GM18508 (cell line): ENCODE measurements at regions not wholly inside any gene's neighbourhood (a gene's known extent, or its start where the extent isn't known, plus 50 kb on each side); places are given as distances from the start of the nearest gene placed in this dataset.
"Not testable (repeated sequence)": the region's sequence is repeated elsewhere in the genome, so short reads cannot be mapped to it uniquely, and the experiment has no call there.

Experiments used
- ATAC-seq: cut with Tn5 transposase; IDR thresholded peaks from one replicate; pipeline ENCODE4 v1.9.1; 2021; ENCODE audit warnings: moderate number of reproducible peaks; ENCODE audit not compliant: insufficient read depth, unreplicated experiment

GRCh38 chr14:45641541-45641940 lies 388.5 kb upstream of the MIS18BP1 start:
- ATAC-seq = no peak

- not testable (repeated sequence) for ATAC-seq
Observed at GRCh38 chr14:45634651-45635441, 381.8 kb upstream of the MIS18BP1 start.

GRCh38 chr14:45633220-45633984 lies 380.4 kb upstream of the MIS18BP1 start:
- no peak for ATAC-seq

GRCh38 chr14:45621731-45622130 lies 368.7 kb upstream of the MIS18BP1 start:
- ATAC-seq = no peak

GRCh38 chr14:45619831-45620230 lies 366.8 kb upstream of the MIS18BP1 start:
- no peak for ATAC-seq

GRCh38 chr14:45610318-45610717 lies 357.3 kb upstream of the MIS18BP1 start:
- ATAC-seq = no peak

GRCh38 chr14:45587142-45587541 lies 334.1 kb upstream of the MIS18BP1 start:
- no peak for ATAC-seq

GRCh38 chr14:45559626-45560025 lies 306.6 kb upstream of the MIS18BP1 start:
- no peak for ATAC-seq

- no peak for ATAC-seq
Observed at GRCh38 chr14:45558183-45558582, 305.2 kb upstream of the MIS18BP1 start.

- no peak for ATAC-seq
Observed at GRCh38 chr14:45553981-45554380, 301.0 kb upstream of the MIS18BP1 start.

- not testable (repeated sequence) for ATAC-seq
Observed at GRCh38 chr14:45551240-45551820, 298.3 kb upstream of the MIS18BP1 start.

- no peak for ATAC-seq
Observed at GRCh38 chr14:45531022-45531421, 278.0 kb upstream of the MIS18BP1 start.

GRCh38 chr14:45526715-45527549 lies 273.9 kb upstream of the MIS18BP1 start:
- no peak for ATAC-seq

GRCh38 chr14:45519766-45520165 lies 266.8 kb upstream of the MIS18BP1 start:
- ATAC-seq = no peak

- ATAC-seq = no peak
Observed at GRCh38 chr14:45492876-45493275, 239.9 kb upstream of the MIS18BP1 start.

GRCh38 chr14:45491914-45492313 lies 238.9 kb upstream of the MIS18BP1 start:
- ATAC-seq = no peak

- no peak for ATAC-seq
Observed at GRCh38 chr14:45486599-45486998, 233.6 kb upstream of the MIS18BP1 start.

GRCh38 chr14:45467023-45467422 lies 214.0 kb upstream of the MIS18BP1 start:
- ATAC-seq = no peak

GRCh38 chr14:45434221-45434620 lies 181.2 kb upstream of the MIS18BP1 start:
- no peak for ATAC-seq

- ATAC-seq = peak; percentile 93
Observed at GRCh38 chr14:45426685-45427282, 173.8 kb upstream of the MIS18BP1 start.
